ENCODE measurements at regions not wholly inside any gene's neighbourhood (a gene's known extent, or its start where the extent isn't known, plus 50 kb on each side); places are given as distances from the start of the nearest gene placed in this dataset.

GRCh38 chr1:232473900-232474299, 156.0 kb downstream of the SIPA1L2 start:
- H3K4ac ChIP-seq (ENCODE audit: low read depth, low read length), result no peak overlapping the region
- H4K5ac ChIP-seq (ENCODE audit: low read depth, low read length), result no peak overlapping the region
- no peak overlapping the region for H2AFZ ChIP-seq (replicated peaks; ENCODE audit: low read length, poor library complexity)
- 0 out of 4 replicates have a peak, but pooled peaks cover 0 to 4% of the 10 kb centered on the region in 2 experiments for H3K79me1 ChIP-seq (ENCODE audit: low read depth in 1 of 2, low read length in 2 of 2)
- H2BK5ac ChIP-seq (ENCODE audit: low read depth, low read length, poor library complexity, severe bottlenecking), result no peak overlapping the region
- ATAC-seq (ENCODE audit: low read depth) (no peak), DNase-seq (no peak)
- intact Hi-C loops (cut with micrococcal nuclease), result loop anchor here (5.0 to 10.0 kb wide), 3 partner anchors 78 to 481 kb away; partner anchors contain the start of gene NTPCR
- no CpG with 5 or more reads among the region's 4 CpGs for WGBS, 2 experiments (ENCODE audit: extremely low coverage in 2 of 2, insufficient read length in 1 of 2)
- H3K9me1 ChIP-seq (ENCODE audit: insufficient read depth, low read length), result peaks cover 10% of the 10 kb centered on the region
- no peak overlapping the region for H2AK9ac ChIP-seq (replicated peaks; ENCODE audit: low read depth, low read length, poor library complexity)
- no peaks in the 10 kb centered on the region for H3K27me3 ChIP-seq (ENCODE audit: control insufficient read depth, insufficient read depth, low read length)
- no peak overlapping the region for H3K14ac ChIP-seq (replicated peaks; ENCODE audit: low read depth, low read length)
- CTCF ChIA-PET, result interaction anchor here (1.3 kb wide), 1 partner anchor 153 kb away, joined by 3 read pairs; no protein-coding TSS in a partner anchor
- no TSS peak for BruUV-seq (replicated peaks)
- no peak overlapping the region for H3K18ac ChIP-seq (ENCODE audit: low read depth, low read length)
- no peak overlapping the region for H3K27ac ChIP-seq (ENCODE audit: insufficient read depth, low read length)
- no peak overlapping the region for H3K56ac ChIP-seq (ENCODE audit: extremely low read depth, insufficient read depth, low read length)
- no peaks in the 10 kb centered on the region for H3K9me3 ChIP-seq (ENCODE audit: control insufficient read depth, insufficient read depth, low read length)
- H3K4me3 ChIP-seq (ENCODE audit: insufficient read depth, low read depth, low read length), result no peak overlapping the region
- H4K8ac ChIP-seq (ENCODE audit: low read depth in 2 of 2, low read length in 2 of 2), result no peak overlapping the region
- H2BK15ac ChIP-seq (ENCODE audit: low read depth, low read length), result no peak overlapping the region
- peaks cover 7% of the 10 kb centered on the region; the same call in 1 of the 2 replicates for H4K20me1 ChIP-seq (ENCODE audit: insufficient read depth, low read length)
- no peak overlapping the region for H3K23ac ChIP-seq (ENCODE audit: low read depth, low read length)
- no peak overlapping the region for H3K4me2 ChIP-seq (ENCODE audit: low read depth, low read length)
- in situ Hi-C loops (cut with MboI; ENCODE audit: low sequenced_read_pairs), result no loop called here
- H2AK5ac ChIP-seq (ENCODE audit: low read depth, low read length), result no peak overlapping the region
- no peak overlapping the region for H3K9ac ChIP-seq (ENCODE audit: low read depth, low read length)
- POLR2A ChIA-PET (ENCODE audit: unreplicated experiment), result no interaction called here
- H4K91ac ChIP-seq (ENCODE audit: insufficient read depth, low read depth, low read length), result no peak overlapping the region
- no peak for TF ChIP-seq NFE2L2 (IDR thresholded peaks at IDR 0.05; ENCODE audit: low read depth, low read length)
- no peak for TF ChIP-seq BHLHE40 (IDR thresholded peaks at IDR 0.05; ENCODE audit: low read depth, low read length)
- H2BK20ac ChIP-seq (ENCODE audit: low read depth, low read length), result no peak overlapping the region
- H2BK120ac ChIP-seq (ENCODE audit: low read depth, low read length), result peak overlapping the region; percentile 39; the same call in 1 of the 2 replicates
- H3K4me1 ChIP-seq (ENCODE audit: control insufficient read depth, insufficient read depth, low read length), result peaks cover 18% of the 10 kb centered on the region
- H3K36me3 ChIP-seq (ENCODE audit: control insufficient read depth, insufficient read depth, low read length), result no peaks in the 10 kb centered on the region; the same call in 1 of the 2 replicates
- dilution Hi-C loops (cut with HindIII; ENCODE audit: low sequenced_read_pairs, unreplicated experiment), result no loop called here

Data from IMR-90 (cell line).